ENCODE measurements at regions not wholly inside any gene's neighbourhood (a gene's known extent, or its start where the extent isn't known, plus 50 kb on each side); places are given as distances from the start of the nearest gene placed in this dataset.

- no peak overlapping the region for H3K27ac ChIP-seq (ENCODE audit: low read depth in 1 of 2, low read length in 2 of 2)
- no peak for ATAC-seq (ENCODE audit: poor library complexity)
- H3K27ac Mint-ChIP-seq, result no peak overlapping the region
Observed at GRCh38 chr12:59086126-59086525, 165.8 kb upstream of the LRIG3 start.

GRCh38 chr12:59085690-59086089 is 165.4 kb upstream of the LRIG3 start:
- no peak for TF ChIP-seq CTCF (IDR thresholded peaks at IDR 0.05)
- Histone ChIP-seq H3K27me3 (ENCODE audit: control insufficient read depth in 1 of 2, insufficient read depth in 2 of 2, low read length in 2 of 2) (no peaks in the 10 kb centered on the region), H3K4me3 (ENCODE audit: low read length) (no peak overlapping the region), H3K4me1 (ENCODE audit: insufficient read depth, low read length) (no peaks in the 10 kb centered on the region), H3K27ac (ENCODE audit: low read depth in 1 of 2, low read length in 2 of 2) (no peak overlapping the region), H3K9me3 (ENCODE audit: control insufficient read depth in 1 of 2, insufficient read depth in 1 of 2, low read length in 2 of 2) (no peaks in the 10 kb centered on the region), H3K36me3 (ENCODE audit: insufficient read depth, low read length) (no peaks in the 10 kb centered on the region)
- ChIA-PET CTCF (no interaction called here), POLR2A (no interaction called here)
- Mint-ChIP-seq H3K4me1 (ENCODE audit: low read depth) (no peaks in the 10 kb centered on the region), H3K27me3 (no peaks in the 10 kb centered on the region), H3K4me3 (no peak overlapping the region), H3K36me3 (ENCODE audit: low read depth) (no peaks in the 10 kb centered on the region), H3K27ac (no peak overlapping the region), H3K9me3 (no peaks in the 10 kb centered on the region)
- DNase-seq (no peak), ATAC-seq (ENCODE audit: poor library complexity) (no peak)
- intact Hi-C loops (cut with DNase I, micrococcal nuclease), result no loop called here

More at GRCh38 chr12:59086126-59086525, 165.8 kb upstream of the LRIG3 start:
- Histone ChIP-seq H3K4me1 (ENCODE audit: insufficient read depth, low read length) (no peaks in the 10 kb centered on the region), H3K27me3 (ENCODE audit: control insufficient read depth in 1 of 2, insufficient read depth in 2 of 2, low read length in 2 of 2) (no peaks in the 10 kb centered on the region), H3K36me3 (ENCODE audit: insufficient read depth, low read length) (no peaks in the 10 kb centered on the region), H3K9me3 (ENCODE audit: control insufficient read depth in 1 of 2, insufficient read depth in 1 of 2, low read length in 2 of 2) (no peaks in the 10 kb centered on the region), H3K4me3 (ENCODE audit: low read length) (no peak overlapping the region)
- no peak for TF ChIP-seq CTCF (IDR thresholded peaks at IDR 0.05)
- H3K9me3 Mint-ChIP-seq, result no peaks in the 10 kb centered on the region
- intact Hi-C loops (cut with DNase I, micrococcal nuclease), result no loop called here
- ChIA-PET CTCF (no interaction called here), POLR2A (no interaction called here)
- no peaks in the 10 kb centered on the region for H3K4me1 Mint-ChIP-seq (ENCODE audit: low read depth)
- no peaks in the 10 kb centered on the region for H3K36me3 Mint-ChIP-seq (ENCODE audit: low read depth)
- DNase-seq, result no peak
- H3K27me3 Mint-ChIP-seq, result no peaks in the 10 kb centered on the region
- H3K4me3 Mint-ChIP-seq, result no peak overlapping the region

- Mint-ChIP-seq H3K9me3 (no peaks in the 10 kb centered on the region), H3K27ac (no peak overlapping the region), H3K27me3 (no peaks in the 10 kb centered on the region), H3K36me3 (ENCODE audit: low read depth) (no peaks in the 10 kb centered on the region), H3K4me1 (ENCODE audit: low read depth) (no peaks in the 10 kb centered on the region), H3K4me3 (no peak overlapping the region)
- H3K4me1 ChIP-seq (ENCODE audit: insufficient read depth, low read length), result no peaks in the 10 kb centered on the region
- no peak overlapping the region for H3K4me3 ChIP-seq (ENCODE audit: low read length)
- CTCF ChIA-PET, result no interaction called here
- no peak for TF ChIP-seq CTCF (IDR thresholded peaks at IDR 0.05)
- intact Hi-C loops (cut with DNase I, micrococcal nuclease), result no loop called here
- H3K27me3 ChIP-seq (ENCODE audit: control insufficient read depth in 1 of 2, insufficient read depth in 2 of 2, low read length in 2 of 2), result no peaks in the 10 kb centered on the region
- H3K36me3 ChIP-seq (ENCODE audit: insufficient read depth, low read length), result no peaks in the 10 kb centered on the region
- no peak overlapping the region for H3K27ac ChIP-seq (ENCODE audit: low read depth in 1 of 2, low read length in 2 of 2)
- DNase-seq, result no peak
- ATAC-seq (ENCODE audit: poor library complexity), result no peak
- no peaks in the 10 kb centered on the region for H3K9me3 ChIP-seq (ENCODE audit: control insufficient read depth in 1 of 2, insufficient read depth in 1 of 2, low read length in 2 of 2)
- POLR2A ChIA-PET, result no interaction called here
Observed at GRCh38 chr12:59084511-59085375, 164.4 kb upstream of the LRIG3 start.
